ENCODE measurements at regions not wholly inside any gene's neighbourhood (a gene's known extent, or its start where the extent isn't known, plus 50 kb on each side); places are given as distances from the start of the nearest gene placed in this dataset.
"Not testable (repeated sequence)": the region's sequence is repeated elsewhere in the genome, so short reads cannot be mapped to it uniquely, and the experiment has no call there.

DNA sequence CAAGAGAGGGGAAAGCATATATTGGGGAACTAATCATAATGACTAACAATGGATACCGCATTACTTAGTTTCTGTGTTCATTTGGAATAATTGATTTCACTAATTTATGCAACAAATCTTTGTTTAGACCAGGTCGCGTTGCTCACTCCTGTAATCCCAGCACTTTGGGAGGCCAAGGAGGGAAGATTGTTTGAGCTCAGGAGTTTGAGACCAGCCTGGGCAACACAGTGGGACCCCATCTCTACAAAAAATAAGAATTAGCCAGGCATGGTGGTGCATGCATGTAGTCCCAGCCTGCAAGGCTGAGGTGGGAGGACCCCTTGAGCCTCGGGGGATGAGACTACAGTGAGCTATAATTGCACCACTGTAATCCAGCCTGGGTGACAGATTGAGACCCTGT lies 585.7 kb upstream of the CBLB start:
- DNase-seq (ENCODE audit: low read depth in 2 of 2) = no peak

DNA sequence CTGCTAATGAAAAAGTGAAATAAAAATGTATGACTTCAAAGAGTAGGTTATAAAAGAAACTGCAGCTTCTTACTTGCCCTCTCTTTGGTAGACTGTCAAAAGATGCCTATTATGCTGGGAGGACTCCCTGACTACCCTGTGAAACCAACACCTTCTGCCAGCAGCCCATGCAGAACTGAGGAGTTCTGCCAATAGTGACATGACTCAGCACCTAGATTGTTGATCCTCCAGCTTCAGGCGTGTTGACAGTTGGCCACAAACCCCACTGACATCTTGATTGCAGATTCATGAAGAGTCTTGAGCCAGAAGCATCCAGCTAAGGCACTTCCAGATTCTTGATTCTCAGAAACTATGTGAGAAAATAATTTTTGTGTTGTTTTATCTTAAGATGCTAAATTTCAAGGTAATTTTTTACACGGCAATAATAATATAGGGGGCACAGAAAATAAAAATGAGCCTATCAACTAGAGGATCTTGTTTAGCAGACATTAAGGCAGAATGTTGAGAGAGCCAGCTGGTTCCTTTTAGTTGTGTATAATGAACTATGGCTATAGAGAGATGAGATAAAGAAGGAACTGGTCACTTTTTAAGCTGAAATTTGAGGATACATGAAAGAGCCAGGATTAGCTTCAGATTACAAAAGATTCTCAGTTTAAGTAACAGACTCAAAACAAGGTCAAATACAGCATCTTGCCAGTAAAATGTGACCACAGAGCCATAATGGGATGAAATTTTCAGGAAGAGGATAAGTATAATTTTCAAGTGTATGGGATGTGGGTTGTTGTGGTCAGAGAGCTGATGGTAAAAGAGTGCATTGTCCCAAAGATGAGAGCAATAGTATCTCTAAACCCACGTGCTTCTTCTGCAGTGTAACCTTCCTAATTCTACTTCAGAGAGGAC lies 588.7 kb upstream of the CBLB start:
- DNase-seq (ENCODE audit: low read depth in 2 of 2) = no peak

DNA sequence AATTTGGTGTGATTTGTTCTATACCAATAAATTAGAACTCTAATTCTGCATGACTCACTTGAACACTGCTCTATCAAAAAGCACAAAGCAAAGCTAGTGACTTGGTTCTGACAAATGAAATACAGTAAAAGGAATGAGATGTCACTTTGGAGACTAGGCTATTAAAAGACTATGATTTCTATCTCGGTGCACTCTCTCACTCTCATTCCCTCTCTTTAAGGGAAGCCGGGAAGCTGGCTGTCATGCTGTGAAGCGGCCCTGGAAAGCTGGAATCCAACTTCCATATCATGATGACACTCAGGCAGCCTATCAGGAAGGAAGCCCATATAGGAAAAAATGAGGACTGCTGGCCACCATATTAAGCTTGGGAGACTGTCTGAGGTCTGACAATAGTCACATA lies 590.1 kb upstream of the CBLB start:
- no peak for DNase-seq (ENCODE audit: low read depth in 2 of 2)

DNA sequence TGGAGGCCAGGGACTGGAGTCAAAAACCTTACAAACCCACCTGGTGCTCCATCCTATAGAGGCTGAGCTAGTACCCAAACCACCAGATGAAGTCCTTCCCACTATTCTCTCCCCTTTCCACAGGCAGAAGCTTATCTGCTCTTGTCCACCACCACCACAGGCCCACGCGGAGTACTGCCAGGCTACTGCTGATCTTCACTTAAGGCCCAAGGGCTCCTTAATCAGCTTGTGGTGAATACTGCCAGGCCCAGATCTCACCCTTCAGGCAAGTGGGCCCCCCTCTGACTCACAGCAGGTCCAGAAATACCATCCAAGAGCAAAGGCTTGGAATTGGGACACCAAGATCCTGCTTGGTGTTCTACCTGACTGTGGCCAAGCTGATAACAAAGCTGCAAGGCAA lies 598.1 kb upstream of the CBLB start:
- DNase-seq (ENCODE audit: low read depth in 2 of 2) = no peak

DNA sequence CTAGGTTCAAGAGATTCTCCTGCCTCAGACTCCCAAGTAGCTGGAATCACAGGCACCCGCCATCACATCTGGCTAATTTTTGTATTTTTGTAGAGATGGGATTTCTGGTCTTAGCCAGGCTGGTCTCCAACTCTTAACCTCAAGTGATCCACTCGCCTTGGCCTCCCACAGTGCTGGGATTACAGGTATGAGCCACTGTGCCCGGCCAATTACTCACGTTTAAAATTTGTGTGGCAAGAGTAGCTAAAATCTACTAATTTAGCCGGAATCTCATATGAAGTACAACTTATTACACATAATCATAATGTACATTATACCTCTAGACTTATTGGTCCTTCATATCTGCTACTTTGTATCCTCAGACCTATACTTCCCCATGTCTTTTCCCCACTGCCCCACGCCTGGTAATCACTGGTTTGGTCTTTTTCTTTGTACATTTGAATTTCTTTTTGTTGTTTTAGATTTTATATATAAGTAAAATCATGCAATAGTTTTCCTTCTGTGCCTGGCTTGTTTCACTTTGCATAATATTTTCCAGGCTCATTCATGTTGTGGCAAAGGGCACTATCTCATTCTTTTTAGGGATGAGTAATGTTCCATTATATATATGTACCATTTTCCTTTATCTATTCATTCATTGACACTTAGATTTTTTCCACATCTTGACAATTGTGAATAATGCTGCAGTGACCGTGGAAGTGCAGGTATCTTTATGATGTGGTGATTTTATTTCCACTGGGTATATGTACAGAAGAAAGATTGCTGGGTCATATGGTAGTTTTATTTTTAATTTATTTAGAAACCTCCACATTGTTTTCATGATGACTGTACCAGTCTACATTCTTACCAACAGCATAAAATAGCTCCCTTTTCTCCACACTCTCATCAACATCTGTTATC lies 605.0 kb upstream of the CBLB start:
- DNase-seq (ENCODE audit: low read depth in 2 of 2) = no peak

DNA sequence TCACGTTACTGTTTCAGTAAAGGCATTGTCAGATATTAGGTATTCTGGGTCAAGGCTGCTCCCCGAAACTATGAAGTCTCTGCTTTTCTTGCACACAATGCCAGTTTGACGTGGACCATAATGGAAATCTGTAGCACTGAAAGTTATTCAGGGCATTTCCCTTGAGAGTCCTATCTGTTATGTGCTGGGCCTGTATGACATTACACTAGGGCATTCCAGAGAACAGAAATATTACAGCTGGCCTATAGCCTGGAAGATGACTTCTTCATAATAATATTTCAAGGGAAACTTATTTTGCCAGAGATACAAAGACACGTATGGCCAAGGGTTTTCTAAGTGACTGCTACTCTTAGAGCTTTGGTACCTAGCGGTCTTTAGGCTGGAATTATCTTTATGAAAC lies 613.6 kb upstream of the CBLB start:
- DNase-seq (ENCODE audit: low read depth in 2 of 2) = no peak

DNA sequence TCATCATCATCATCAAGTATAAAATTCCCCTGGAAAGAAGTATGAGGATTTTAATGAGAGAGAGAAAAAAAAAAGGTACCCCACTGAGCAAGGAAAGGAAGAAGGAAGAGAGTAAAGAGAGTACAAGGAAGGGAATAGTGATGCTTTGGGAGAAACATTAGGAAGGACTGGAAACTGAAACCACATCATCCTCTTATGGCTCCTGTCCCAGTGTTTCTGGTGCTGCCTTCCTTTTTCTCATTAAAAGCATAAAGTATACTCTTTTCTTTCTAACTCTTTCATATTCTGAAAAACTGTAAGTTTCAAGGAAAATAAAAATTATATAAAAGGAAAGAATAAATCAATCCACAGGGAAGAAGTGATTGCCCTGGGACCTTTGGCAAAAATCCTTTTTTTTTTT lies 616.4 kb upstream of the CBLB start:
- no peak for DNase-seq (ENCODE audit: low read depth in 2 of 2)

DNA sequence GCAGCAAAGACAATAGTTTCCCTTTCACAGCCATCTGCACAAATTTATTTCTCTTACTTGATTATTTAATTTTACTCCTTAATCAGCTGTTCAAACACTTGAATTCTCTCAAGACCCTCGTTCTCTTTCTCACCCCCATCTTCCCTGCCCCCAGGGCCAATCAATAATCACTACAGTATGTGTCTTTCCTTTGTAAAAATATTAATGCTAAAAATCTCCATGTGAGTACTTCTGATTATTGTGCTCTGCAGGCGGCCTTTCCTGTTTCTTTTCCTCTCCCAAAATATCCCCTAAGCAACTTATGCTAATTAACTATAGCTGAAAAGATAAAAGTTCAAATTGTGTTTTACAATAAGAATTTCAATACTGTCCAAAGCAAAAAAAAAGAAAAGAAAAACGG lies 617.0 kb upstream of the CBLB start:
- no peak for DNase-seq (ENCODE audit: low read depth in 2 of 2)

DNA sequence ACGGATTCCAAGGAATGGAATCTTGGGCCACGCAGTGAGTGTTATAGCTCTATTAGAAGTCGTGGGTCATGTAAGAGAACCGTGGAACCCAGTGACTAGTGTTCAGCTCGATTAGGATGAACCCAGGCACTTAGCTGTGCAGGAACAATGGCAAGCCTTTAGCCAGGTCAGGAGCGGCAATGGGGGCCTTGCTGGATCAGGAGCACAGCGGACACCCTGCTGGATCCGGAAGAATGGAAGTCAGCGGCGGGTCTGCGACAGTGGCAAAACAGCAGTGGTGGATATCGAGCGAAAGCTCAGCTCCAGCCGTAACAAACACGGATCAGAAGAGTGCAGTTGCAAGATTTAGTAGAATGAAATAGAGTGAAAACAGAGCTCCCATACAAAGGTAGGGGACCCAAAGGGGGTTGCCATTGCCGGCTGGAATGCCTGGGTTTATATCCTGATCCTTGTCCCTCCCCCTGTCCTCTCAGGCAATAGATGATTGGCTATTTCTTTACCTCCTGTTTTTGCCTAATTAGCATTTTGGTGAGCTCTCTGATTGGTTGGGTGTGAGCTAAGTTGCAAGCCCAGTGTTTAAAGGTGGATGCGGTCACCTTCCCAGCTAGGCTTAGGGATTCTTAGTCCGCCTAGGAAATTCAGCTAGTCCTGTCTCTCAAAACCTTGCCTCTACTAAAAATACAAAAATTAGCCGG lies 618.3 kb upstream of the CBLB start:
- DNase-seq (ENCODE audit: low read depth in 2 of 2) = not testable (repeated sequence)

DNA sequence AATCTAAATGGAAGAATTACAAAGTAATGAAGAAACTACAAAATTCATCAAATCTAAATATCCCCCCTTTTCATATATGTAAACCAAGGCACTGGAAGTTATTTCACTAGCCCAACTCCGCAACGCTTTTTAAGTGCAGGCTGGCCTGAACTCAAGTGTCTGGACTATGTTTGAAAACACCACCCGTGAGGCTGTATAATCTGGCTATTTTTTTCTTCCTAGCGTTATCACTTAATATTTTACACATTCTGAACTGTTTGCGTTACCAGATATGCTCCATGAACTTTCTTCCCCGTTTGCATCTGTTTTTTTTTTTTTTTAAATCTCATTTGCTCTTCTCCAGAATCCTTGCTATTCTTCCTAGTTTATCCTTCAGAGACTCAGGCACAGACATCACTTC lies 619.5 kb upstream of the CBLB start:
- DNase-seq (ENCODE audit: low read depth in 2 of 2) = no peak

DNA sequence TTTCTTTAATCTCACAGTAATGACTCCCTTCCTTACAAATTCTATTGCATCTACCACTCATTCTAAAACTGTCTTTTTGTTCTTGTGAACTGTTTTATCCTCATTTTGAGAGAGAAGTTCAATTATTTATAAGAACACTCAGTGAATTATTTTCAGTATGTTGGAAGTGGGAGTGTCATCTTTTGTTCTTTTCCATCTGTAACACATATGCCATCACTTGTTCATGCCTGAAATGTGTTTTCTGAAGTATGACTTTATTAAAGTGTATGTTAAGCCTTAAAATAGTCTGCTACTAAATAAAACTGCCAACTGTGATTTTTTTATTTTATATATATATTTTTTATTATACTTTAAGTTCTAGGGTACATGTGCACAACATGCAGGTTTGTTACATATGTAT lies 623.0 kb upstream of the CBLB start:
- DNase-seq (ENCODE audit: low read depth in 2 of 2) = no peak

DNA sequence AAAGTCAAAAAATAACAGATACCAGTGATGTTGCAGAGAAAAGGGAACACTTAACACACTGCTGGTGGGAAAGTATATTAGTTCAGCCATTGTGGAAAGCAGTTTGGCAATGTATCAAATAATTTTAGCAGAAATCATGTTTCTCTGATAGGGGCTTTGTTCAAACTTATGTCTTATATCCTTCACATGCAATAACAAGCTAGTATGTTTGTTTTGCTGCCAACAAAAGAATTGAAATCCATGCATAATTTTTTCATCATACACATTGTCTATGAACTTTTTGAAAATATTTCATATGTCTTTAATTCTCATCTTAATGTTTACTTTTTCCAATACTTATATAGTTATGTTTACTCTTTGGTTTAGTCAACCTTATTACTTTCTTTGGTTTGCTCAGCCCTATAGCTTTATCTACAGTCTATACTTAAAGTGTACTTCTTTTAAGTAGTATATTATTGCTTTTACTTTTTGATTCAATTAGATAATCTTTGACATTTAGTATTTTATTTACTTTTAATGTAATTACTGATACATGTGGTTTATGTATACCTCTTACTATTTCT lies 639.6 kb upstream of the CBLB start:
- DNase-seq (ENCODE audit: low read depth in 2 of 2) = no peak

DNA sequence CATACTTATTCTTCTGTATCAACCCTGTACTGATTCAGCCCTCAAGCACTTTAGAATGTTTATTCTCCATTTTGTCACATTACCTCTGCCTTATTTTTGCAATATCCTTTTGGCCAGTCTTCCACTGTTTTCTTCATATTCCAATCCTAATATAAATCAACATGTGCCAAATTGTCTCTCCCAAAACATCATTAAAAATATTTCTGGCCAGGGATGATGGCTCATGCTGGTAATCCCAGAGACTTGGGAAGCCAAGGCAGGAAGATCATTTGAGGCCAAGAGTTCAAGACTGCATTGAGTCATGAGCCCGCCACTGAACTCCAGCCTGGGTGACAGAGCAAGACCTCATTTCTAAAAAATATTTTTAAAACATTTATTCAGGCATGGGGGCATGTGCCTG lies 641.4 kb upstream of the CBLB start:
- DNase-seq (ENCODE audit: low read depth in 2 of 2) = no peak

DNA sequence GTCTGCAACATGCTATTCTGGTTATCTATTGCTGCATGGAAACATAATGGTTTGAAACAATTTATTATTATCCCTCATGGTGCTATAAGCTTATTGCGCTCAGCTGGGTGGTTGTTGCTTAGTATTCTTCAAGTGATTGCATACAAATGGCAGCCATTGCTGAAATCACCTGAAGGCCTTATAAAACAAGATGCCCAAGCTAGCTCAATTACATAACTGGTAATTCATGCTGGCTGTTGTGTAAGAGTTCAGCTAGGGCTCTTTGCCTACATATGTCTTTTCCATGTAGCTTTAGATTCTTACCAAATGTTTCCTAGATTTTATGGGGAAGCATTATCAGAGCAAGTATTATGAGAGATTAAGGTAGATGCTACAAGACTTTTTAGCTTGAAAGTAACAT lies 644.0 kb upstream of the CBLB start:
- no peak for DNase-seq (ENCODE audit: low read depth in 2 of 2)

DNA sequence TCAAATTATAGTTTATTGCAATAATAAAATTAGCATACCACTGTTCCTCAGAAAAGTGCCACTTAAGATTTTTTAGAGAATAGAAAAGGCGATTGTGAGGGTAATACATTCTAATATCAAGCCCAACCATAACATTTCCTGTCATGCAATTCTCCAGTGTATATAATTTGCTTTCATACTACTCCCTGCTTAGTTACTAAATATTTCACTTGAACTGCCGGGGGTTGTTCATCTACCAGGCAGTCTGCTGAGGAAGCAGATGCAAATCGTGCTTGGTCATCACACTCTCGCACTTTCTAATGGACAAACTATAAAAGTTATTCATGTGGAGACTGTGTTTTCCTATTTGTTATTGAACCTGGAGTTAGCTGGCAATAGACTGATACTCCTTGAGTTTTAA lies 645.6 kb upstream of the CBLB start:
- no peak for DNase-seq (ENCODE audit: low read depth in 2 of 2)

DNA sequence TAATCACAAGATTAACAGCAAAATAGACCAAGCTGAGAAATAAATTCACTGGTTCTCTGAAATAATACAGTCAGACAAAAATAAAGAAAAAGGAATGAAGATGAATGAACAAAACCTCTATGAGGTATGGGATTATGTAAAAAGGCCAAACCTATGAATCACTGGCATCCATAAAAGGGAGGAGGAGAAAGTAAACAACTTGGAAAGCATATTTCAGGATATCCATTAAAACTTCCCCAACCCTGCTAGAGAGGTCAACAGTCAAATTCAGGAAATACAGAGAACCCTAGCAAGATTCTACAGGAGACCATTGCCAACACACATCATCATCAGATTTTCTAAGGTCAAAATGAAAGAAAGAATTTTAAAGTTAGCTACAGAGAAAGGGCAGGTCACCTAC lies 649.7 kb upstream of the CBLB start:
- no peak for DNase-seq (ENCODE audit: low read depth in 2 of 2)

DNA sequence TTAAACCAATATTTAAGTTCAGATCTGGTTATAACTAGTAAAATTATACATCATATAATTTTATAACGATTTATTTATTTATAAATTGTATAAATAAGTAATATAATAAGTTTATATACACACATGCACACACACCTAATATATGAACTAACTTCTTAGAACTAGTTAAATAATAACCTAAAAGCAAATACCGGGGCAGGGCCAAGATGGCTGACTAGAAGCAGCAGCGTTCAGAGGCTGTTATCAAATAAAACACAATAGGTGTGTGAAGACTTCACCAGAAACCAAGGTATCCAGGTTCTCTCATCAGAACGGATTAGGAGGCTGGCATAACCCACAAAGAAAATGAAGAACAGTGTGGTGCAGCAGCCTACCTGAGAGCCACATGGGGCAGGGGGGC lies 653.6 kb upstream of the CBLB start:
- no peak for DNase-seq (ENCODE audit: low read depth in 2 of 2)

DNA sequence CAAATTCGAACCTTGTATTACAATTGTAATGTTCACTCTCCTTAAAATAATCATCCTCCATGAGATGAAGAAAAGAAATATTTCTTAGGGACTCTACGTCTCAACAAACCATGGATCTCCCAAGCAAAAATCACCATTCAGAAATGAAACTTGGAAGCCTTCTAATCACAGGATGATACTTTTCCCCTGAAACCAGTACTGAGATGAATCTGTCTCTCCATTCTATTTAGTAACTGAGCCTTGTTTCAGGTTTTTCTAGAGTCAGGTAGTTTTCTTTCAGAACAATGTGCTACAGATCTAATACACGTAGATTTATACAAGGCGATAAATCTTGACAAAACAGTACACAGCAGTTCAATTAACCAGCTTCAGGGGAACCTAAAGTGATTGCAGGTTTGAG lies 660.1 kb upstream of the CBLB start:
- no peak for DNase-seq (ENCODE audit: low read depth in 2 of 2)

DNA sequence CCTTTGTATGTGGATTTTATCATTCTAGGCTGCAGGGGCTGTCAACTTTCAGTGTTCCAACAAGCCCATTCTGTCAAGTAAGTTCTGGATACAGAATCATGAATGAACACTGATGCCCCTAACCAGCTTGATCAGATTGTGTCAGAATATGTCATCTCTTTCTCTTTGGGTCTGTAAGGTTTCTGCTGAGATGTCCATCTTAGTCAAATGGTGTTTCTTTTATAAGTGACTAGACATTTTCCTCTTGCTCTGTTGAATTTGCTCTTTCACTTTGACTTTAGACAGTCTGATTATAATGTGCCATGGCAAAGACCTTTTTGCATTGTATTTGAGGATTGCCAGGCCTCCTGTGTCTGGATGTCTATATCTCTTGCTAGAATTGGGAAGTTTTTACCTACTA lies 660.9 kb upstream of the CBLB start:
- no peak for DNase-seq (ENCODE audit: low read depth in 2 of 2)

DNA sequence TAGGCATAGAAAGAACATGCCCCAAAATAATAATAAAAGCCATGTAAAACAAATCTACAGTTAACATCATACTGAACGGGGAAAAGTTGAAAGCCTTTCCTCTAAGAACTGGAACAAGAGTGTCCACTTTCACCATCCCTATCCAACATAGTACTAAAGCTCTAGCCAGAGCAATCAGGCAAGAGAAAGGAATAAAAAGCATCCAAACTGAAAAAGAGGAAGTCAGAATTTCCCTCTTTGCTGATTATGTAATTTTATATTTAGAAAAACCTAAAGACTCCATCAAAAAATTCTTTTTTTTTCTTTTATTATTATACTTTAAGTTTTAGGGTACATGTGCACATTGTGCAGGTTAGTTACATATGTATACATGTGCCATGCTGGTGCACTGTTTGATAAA lies 661.6 kb upstream of the CBLB start:
- DNase-seq (ENCODE audit: low read depth in 2 of 2) = no peak

DNA sequence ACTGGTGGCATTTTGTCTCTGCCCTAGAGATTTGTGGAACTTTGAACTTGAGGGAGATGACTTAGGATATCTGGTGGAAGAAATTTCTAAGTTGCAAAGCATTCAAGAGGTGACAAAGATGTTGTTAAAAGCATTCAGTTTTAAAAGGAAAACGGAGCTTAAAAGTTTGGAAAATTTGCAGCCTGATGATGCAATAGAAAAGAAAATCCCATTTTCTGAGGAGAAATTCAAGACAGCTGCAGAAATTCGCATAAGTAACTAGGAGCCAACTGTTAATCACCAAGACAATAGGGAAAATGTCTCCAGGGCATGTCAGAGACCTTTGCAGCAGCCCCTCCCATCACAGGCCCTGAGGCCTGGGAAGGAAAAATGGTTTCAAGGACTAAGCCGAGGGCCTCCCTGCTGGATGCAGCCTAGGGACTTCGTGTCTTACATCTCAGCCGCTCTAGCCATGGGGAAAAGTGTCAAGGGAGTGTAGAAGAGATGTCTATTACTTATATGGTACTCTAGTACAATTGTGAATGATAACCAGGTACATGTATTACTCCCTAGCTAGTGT lies 663.0 kb upstream of the CBLB start:
- not testable (repeated sequence) for DNase-seq (ENCODE audit: low read depth in 2 of 2)
